H1 (cell line): ENCODE measurements at regions not wholly inside any gene's neighbourhood (a gene's known extent, or its start where the extent isn't known, plus 50 kb on each side); places are given as distances from the start of the nearest gene placed in this dataset.

Source experiments
- HDAC2 ChIP-seq, 2 experiments: fragments of 300-600 bp in 1 of 2; sonication (generic) in 1 of 2; IDR thresholded peaks; 2 replicates each; pipeline ENCODE4 v1.6.1; 2011 to 2012; ENCODE audit warnings: low read depth in 2 of 2, low read length in 2 of 2, mild to moderate bottlenecking in 2 of 2, moderate library complexity in 2 of 2, borderline replicate concordance in 1 of 2, inconsistent platforms in 1 of 2
- SIN3A ChIP-seq, 2 experiments: IDR thresholded peaks in 1 of 2; conservative IDR thresholded peaks in 1 of 2; 2 replicates each; pipeline ENCODE4 v1.6.1; 2011 to 2012; ENCODE audit warnings: low read length in 2 of 2, improper control_type of control experiment in 1 of 2, low read depth in 1 of 2, mild to moderate bottlenecking in 1 of 2
- SP4 ChIP-seq: IDR thresholded peaks from 2 replicates; pipeline ENCODE4 v1.6.1; 2012; ENCODE audit warnings: low read length, inconsistent platforms
- TF ChIP-seq, protein P1 (sequence below): IDR thresholded peaks from 2 replicates; pipeline ENCODE4 v1.6.1; 2012; ENCODE audit warnings: low read length, inconsistent platforms

DNA sequence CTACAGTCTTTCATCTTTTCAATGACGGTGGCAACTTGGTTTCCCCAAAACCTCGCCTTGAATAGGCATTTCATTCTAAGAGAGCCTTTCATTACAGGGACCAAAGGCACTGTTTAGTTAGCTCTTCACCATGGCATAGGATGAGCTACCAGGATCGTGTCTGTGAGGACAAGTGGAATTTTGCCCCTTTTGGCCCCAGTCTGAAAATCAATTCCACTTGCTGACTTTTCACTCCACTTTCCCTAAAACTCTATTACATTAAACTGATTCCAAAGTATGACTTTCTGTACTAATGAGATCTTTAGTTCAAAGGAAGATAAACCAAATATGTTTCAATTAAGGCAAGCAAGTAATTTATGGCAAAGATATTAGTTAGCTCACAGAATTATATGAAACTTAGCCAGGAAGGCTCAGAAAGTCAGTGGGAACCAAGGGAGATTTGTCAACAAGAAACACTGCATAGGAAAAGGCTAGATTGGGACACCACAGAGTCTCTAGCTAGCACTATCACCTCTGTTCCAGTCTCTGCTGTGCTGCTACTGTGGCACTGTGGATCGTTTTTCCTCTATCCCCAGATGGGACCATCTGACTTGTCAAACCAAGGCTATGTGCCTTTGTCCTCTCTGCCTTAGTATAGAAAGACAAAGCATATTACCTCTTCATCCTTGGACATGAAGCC is 145.6 kb downstream of the SLC7A11 start (continued):
- TF ChIP-seq, protein P1, sequence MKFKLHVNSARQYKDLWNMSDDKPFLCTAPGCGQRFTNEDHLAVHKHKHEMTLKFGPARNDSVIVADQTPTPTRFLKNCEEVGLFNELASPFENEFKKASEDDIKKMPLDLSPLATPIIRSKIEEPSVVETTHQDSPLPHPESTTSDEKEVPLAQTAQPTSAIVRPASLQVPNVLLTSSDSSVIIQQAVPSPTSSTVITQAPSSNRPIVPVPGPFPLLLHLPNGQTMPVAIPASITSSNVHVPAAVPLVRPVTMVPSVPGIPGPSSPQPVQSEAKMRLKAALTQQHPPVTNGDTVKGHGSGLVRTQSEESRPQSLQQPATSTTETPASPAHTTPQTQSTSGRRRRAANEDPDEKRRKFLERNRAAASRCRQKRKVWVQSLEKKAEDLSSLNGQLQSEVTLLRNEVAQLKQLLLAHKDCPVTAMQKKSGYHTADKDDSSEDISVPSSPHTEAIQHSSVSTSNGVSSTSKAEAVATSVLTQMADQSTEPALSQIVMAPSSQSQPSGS, result no peak
- no peak for TF ChIP-seq SP4
- no peak for TF ChIP-seq HDAC2 (IDR thresholded peaks at IDR 0.05; ENCODE audit: borderline replicate concordance in 1 of 2, low read depth in 2 of 2, low read length in 2 of 2)
- no peak for TF ChIP-seq SIN3A (conservative IDR thresholded peaks at IDR 0.05 in 1 of 2, IDR thresholded peaks at IDR 0.05 in 1 of 2; ENCODE audit: low read depth in 1 of 2, low read length in 2 of 2)
